Erythroblast (primary cell): ENCODE measurements at regions not wholly inside any gene's neighbourhood (a gene's known extent, or its start where the extent isn't known, plus 50 kb on each side); places are given as distances from the start of the nearest gene placed in this dataset.

ENCODE experiments used
- GATA1 ChIP-seq: IDR thresholded peaks from 2 replicates; pipeline ENCODE4 v1.6.1; 2011; ENCODE audit warnings: low read depth, mild to moderate bottlenecking, control low read depth, low read length, moderate library complexity
- POLR2A ChIP-seq: IDR thresholded peaks from 2 replicates; pipeline ENCODE4 v1.6.1; 2011; ENCODE audit warnings: mild to moderate bottlenecking, low read length

- TF ChIP-seq POLR2A (no peak), GATA1 (no peak)
Observed at GRCh38 chr15:96687388-96688107, 357.0 kb downstream of the NR2F2 start.
